GM19238 (cell line): ENCODE measurements at regions not wholly inside any gene's neighbourhood (a gene's known extent, or its start where the extent isn't known, plus 50 kb on each side); places are given as distances from the start of the nearest gene placed in this dataset.

Experiments used
- DNase-seq: peaks from one replicate; pipeline ENCODE4 v3.0.0; 2011; ENCODE audit warnings: low spot score; ENCODE audit not compliant: insufficient read length

DNA sequence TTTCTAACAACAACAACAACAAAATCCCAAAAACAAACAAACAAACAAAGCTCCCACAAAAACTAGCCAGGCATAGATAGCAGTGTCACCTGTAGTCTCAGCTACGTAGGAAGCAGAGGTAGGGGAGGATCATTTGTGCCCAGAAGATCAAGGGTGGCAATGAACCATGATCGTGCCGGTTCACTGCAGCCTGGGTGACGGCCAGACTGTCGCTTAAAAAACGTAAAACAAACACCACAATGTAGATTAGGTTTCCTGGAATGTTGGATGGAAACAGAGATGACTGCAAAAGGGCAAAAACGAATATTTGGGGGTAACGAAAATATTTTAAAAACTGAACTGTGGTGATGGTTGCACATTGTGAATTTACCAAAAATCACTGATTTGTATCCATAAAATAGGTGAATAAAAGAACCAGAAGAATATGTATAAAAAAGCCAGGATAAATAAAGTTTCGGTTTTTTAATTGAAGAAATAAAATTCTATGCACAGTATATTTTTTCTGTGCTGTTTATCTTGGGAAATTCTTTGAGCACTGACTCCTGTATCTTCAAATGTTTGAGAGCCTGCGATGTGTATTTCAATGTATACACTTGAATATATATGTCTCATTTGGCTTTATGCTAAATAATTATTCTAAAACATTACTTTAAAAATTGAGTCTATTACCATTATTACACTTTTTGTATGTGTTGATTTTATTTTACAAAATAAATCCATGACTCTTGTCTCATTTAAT, 1477.0 kb downstream of the PCDH7 start:
- DNase-seq = no peak

DNA sequence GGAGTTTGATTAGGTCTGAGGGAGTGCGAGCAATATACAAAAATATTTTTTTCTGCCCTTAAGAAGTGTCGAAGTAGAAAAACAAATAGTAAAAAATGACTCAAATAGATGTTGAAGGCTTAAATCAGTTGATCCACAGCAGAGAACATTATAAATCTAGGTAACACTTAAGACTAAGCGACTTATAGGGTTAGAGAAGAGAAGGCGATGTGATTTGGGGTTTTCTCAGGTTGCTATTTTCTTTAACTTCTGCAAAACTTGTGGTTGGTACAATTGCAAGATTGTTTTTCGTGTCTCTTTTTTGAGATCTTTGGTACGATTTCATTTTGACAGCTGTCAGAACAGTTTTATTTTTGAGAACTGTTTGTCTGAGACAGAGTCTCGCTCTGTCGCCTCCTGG, 1479.5 kb downstream of the PCDH7 start:
- DNase-seq = no peak

DNA sequence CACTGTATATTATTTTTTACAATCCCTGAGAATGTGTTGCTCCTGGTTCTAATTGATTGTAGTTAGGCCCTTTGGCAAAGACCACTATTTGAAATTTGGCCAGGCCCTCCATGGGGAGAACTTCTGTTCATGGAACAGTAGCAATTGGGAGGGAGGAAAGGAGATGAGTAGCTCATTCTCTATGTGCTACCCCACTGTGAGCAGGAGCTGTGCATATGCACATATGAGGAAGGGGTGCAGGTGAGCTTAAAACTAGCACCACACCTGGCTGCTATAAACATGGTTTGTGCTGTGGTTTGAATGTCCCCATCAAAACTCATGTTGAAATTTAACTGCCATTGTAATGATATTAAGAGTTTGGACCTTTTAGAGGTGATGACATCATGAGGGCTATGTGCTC, 1483.2 kb downstream of the PCDH7 start:
- no peak for DNase-seq

DNA sequence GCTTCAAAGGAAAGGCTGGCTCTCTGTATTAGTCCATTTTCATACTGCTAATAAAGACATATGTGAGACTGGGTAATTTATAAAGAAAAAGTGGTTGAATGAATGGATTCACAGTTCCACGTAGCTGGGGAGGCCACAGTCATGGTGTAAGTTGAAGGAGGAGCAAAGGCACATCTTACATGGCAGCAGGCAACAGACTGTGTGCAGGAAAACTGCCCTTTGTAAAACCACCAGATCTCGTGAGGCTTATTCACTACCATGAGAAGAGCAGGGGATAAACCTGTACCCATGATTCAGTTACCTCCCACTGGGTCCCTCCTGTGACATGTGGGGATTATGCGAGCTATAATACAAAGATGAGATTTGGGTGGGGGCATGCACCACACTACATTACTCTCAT, 1486.6 kb downstream of the PCDH7 start:
- DNase-seq = no peak

DNA sequence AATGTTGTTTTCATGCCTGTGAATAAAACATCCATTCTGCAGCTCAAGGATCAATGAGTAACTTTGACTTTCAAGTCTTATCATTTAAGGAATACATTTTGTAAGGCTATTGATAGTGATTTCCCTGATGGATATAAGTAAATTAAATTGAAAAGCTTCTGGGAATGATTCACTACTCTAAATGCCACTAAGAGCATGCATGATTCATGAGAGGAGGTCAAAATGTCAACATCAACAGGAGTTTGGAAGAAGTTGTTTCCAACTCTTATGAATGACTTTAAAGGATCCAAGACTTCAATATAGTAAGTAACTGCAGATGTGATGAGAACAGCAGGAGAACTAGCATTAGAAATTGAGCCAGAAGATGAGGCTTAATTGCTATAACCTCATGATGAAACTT, 1487.3 kb downstream of the PCDH7 start:
- DNase-seq = no peak

DNA sequence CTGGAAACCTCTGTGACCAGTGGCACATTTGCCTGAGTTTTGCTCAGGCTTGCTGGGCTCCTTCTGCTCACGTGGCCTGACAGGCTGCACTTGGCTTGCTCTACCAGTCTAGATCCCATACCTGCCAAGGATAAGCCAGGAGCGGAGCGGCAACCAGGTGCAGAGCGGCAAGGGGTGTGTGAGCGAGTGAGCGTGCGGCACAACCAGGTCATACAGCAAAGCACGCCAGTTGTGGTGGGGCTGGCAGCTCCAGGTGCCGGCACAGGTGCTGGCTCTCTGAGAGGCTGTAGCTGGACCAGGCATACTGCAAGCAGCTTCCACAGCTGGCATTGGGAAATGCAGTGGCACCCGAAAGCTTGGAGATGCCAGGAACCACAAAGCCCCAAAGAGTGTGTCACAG, 1495.1 kb downstream of the PCDH7 start:
- DNase-seq = no peak

DNA sequence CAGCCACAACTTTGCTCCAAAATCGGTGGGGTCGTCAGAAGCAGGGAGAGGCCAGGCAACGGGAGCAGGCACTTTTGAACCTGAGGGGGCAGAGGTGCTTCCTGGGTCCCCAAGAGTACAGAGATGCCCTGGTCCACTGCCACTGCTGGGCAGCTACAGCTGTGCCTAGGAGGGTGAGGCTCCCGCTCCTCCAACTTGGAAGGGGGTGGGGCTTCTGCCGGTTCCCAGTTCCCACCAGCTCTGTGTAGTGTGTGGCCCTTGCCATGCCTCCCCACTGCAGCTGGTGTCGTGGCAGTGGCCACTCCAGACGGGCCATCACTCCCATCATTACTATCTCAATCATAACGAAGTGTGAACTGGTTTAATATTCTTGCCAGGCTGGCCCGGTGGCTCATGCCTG, 1496.3 kb downstream of the PCDH7 start:
- DNase-seq = no peak

DNA sequence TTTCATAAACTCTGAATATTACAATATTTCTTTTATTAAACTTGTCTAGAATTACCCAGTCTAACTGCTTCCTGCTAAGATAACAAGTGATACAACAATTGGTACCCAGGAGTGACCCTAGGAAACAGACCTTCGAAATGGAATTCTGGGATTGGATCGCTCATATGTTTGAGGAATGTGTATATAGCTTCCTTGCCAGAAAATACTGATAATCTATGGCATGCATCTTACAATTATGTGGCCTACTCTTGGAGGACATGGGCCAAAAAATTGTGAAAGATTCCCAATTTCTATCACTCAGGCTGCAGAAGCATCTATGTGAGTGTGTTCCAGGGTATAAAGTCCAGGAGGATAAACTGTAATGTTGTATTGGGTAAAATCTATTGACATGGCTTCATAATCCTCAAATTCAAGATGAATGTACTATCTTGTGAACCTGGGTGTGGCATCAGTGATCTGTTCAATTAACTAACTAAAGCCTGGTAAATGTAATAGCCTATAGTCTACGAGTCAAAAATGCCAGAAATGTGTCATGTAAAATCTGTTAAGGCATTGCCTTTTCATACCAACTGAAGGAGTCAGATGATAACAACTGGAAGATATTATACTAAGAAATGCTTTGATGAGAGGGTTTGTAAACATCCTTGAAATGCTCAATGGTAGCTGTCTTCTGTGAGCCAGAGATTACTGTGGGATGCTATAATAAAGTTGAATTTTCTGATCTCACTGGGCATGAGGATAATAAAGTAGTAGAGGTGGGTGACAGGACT, 1499.3 kb downstream of the PCDH7 start:
- no peak for DNase-seq

DNA sequence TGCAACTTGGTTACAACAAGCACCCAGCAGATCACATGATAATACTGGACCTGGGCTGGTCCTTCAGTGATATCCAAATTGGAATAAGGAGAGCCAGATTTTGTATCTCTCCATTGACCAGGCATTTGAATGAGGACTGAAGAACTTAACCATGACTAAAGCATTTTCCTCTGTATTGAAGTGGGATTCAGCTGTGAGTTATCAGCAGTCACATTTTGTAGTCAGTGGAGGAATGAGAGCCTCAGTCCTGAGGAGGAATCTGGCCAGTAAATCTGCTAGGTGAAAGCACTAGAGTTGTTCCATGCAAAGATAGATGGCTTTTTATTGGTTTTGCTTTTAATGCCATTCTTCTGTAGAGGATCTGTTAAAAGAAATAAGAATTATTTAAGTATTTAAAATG, 1506.0 kb downstream of the PCDH7 start:
- DNase-seq = no peak

DNA sequence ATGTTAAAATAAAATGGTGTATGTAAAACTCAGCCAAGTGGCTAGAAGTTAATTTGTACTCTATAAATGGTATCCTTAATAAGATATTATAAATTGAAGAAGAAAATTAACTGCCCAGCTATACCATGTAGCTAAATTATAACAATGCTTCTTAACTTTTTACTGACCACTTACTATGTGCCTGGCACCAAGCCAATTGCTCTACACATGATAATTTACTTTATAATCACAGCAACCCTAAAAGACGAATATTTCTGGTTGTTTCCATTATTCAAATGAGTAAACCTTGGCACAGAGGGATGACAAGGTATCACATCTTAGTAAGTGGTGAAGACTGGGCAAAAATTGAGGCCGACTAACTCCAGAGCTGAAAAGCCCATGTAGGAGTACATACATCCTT, 1506.6 kb downstream of the PCDH7 start:
- no peak for DNase-seq

DNA sequence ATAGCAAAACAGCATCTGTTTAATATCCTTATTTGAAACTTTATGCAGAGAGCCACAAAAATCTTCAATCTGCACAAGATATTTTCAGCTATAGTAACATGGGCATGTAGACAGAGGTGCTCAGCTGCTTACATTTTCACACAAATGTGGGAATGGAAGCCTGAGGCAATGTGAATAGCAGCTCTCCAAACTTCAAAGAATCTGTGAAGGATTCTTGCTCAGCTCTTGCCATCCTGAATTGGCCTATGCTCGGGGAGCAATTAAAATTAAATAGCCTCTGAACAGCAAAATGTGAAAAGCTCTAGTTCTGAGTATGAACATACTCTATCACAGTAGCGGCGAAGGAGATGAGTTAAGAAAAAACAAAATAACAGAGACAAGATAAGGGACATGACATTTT, 1523.8 kb downstream of the PCDH7 start:
- DNase-seq = no peak

DNA sequence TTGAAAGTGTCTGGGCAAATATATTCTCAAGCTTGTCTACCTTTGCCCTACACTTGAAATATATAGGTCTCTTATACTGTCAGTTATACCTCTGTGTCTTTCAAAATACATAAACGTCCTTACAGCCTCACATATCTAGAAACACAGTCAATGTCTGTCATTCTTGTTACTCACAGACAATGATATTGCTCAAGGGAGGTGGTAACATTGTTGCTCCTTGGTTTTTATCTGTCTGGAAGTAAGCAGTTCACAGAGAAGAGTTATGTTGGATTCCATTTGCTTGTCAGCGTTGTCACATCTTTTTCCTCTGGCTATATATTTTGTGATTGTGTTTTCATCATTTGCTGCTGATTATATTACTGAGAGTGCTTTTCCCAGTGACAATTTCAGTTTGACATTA, 1528.9 kb downstream of the PCDH7 start:
- DNase-seq = no peak

DNA sequence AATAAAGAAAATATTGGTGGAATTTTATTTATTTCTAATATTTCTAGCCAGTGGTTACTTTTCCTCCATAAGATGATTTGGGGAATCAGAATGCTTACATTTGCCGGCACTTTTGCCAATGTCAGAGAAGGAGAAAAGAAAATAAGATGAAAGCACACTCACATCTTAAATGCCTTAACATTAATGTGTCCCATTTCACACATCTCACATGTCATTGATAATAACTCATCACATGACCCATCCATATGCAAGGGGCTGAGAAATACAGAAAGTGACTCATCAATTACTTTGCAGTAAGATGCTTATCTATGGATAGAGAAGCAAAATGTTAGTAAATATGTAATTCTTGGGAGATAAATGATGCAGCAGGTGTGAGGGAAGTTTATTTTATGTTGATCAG, 1531.0 kb downstream of the PCDH7 start:
- no peak for DNase-seq

DNA sequence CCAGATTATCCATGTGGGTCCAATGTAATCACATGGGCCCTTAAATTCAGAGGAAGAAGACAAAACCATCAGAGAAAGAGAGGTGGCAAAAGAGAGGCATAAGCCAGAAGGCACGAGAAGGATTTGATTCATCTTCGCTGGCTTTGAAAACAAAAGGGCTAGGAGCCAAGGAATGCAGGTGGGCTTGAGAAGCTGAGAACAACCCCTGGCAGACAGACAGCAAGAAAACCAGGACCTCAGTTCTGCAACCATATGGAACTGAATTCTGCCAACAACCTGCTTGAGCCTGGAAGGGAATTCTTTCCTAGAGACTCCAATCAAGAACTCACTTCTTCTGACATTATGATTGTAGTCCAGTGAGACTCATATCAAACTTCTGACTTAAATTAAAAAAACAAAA, 1531.8 kb downstream of the PCDH7 start:
- DNase-seq = no peak

DNA sequence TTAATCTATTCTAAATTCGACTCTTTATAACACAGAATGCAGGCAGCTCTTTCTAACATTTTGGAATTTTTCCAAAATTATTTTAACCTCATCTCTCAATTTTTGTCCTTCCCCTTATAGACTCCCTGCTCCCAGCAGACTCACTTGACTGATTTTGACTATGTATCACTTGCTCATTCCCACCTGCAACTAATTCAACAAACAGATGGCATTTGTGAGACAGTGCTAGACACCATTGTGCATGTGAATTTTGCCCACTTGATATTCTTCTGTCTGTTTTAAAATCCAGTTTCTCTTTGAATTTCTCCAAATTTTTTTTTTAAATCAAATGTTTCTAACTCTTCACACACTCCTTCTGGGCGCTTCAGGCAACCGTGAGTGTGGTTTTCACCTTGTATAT, 1534.0 kb downstream of the PCDH7 start:
- DNase-seq = no peak

DNA sequence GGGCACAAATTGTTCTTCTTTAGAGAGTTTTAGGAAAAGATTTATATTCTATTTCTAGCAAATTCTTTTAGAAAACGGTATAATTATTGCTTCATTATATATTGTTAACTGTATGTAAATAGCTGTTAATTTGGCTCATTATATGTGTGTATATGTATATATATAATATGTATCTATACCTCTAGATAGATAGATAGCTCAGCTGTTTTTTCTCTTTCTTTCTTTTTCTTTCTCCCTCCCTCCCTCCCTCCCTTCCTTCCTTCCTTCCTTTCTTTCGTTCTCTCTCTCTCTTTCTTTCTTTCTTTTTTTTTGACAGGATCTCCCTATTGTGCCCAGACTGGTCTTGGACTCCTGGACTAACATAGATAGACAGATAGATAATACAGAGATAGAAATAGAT, 1538.8 kb downstream of the PCDH7 start:
- DNase-seq = no peak

DNA sequence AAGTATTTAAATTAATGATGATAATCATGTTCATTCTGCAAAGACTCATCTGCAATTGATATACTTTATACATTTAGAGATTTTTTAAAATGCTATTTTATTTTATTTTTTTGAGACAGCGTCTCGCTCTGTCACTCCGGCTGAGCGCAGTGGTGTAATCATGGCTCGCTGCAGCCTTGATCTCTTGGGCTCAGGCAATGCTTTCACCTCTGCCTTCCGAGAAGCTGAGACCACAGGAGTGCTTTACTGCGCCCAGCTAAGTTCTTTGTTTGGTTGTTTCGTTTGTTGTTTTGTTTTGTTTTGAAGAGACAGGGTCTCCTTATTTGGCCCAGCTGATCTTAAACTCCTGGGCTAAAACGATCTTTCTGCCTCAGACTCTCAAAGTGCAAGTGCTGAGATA, 1541.0 kb downstream of the PCDH7 start:
- no peak for DNase-seq

DNA sequence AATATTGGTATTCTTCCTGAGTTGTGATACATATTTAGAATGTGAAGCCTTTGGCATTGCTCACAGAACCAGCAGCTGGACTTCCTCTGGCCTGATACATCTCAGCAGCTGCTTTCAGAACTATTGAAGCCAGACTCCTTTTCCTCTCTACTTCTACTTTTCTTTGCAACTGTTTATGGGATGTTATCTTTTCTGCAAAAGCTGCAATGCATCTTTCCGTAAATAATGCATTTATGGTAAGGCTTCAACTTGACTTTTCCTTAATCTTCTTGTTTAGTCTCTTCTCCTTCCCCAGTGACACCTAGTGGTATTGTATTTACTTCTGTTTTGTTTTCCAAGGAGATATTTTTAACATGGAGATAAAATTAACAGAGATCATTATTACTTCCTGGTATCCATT, 1548.7 kb downstream of the PCDH7 start:
- DNase-seq = no peak

DNA sequence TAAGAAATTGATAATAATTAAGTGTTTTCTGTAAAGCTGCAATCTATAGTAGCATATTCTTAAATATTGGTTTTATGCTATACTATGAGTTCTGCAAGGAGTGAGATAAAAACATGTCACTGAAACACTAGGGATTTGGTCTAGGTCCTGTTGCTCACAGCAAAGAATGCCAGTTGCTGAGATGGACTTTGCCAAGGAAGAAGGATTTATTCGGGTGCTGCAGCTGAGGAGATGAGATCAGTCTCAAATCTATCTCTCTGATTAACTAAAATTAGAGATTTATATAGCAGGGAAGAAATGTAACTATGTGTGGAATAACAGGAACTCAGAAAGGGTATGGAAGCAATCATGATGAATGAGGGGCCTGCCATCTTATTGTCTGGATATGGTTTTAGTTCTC, 1569.9 kb downstream of the PCDH7 start:
- DNase-seq = no peak

DNA sequence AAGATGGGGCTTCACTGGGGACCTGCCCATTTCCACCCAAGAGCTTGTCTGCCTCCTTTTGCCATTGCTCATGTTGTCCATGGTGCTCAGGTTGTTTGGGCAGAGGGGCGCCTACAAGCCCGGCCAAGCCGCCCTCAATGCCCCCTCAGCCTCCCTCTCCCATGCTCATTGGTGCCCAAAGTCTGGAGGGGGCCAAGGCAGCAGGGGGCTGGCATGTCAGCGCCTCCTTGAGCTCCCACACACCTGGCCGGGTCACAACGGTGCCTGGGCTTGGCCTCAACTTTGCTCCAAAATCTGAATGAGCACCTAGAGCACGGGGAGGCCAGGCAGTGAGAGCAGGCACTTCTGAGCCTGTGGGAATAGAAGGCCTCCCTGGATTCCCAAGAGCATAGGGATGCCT, 1598.8 kb downstream of the PCDH7 start:
- no peak for DNase-seq

DNA sequence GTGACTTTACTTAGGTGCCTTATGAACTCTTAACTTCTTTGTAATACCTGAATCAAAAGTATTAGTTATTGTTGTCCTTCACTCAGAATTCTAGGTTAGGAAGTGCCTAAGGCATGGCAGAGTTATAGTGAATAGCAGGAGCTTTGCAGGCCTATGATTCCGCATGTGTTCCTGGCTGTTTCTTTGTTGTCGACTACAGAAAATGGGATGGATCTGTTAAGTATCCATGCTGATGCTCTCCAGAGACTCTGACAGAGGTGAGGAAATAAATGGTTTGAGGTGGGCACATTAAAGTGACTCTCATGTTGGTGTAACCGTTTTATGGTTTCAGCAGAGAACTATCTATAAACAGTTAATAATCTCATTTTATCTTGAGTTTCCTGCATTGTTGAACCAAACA, 1601.3 kb downstream of the PCDH7 start:
- no peak for DNase-seq

DNA sequence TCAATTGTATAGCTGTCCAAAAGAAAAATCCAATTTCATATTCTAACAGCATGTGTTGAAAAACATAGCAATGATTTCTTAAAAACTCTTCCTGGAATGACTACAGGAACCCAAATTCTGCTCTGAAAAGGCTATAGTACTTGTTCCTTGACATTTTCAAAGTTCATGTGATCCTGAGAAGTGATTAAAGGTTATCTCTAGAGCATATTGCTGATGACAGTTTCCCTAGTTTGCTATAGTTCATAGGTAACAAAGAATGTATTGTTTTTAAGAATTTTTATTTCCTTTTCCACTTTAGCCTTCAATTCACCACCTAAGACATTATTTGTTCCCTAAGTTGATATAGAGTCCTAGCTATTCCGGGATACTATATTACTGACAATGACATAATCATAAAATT, 1614.6 kb downstream of the PCDH7 start:
- no peak for DNase-seq

DNA sequence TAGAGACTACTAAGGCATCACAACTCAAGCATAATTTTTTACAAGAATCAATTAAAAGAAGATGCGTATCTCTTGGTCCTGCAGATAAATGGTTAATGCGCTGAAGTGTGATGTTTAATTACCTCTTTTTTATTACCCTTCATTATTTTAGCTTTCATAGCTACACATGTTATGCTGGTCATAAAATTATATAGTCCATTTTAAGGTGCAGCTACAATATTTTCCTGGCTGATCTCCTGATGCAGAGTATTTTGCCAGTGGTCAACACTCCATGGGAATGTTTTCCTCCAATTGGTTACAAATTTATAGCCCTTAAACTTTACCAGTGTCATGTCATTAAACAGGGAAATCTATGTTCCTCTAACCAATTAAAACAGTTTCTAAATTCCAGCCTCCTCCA, 1617.2 kb downstream of the PCDH7 start:
- DNase-seq = no peak
